ENCODE measurements at regions not wholly inside any gene's neighbourhood (a gene's known extent, or its start where the extent isn't known, plus 50 kb on each side); places are given as distances from the start of the nearest gene placed in this dataset.

- ATAC-seq = no peak
- DNase-seq (ENCODE audit: low read depth, low spot score) = no peak
- in situ Hi-C loops (cut with HindIII; ENCODE audit: low pct_unique_long_range_greater_than_20kb, low sequenced_read_pairs) (no loop called here), intact Hi-C loops (cut with micrococcal nuclease; ENCODE audit: unreplicated experiment) (no loop called here)
- H3K27ac ChIP-seq (ENCODE audit: low read length) = no peak overlapping the region
- CTCF ChIA-PET = no interaction called here
- no peaks in the 10 kb centered on the region for H3K4me1 ChIP-seq (ENCODE audit: control insufficient read depth, insufficient read depth, low read length)
- no peaks in the 10 kb centered on the region for H3K27me3 ChIP-seq (ENCODE audit: control insufficient read depth, insufficient read depth, low read length)
- no peak overlapping the region for H3K4me3 ChIP-seq (ENCODE audit: low read depth in 2 of 2, low read length in 2 of 2)
- TF ChIP-seq POLR2AphosphoS5 (IDR thresholded peaks at IDR 0.05; ENCODE audit: low read depth, low read length) (no peak), TCF7L2 (IDR thresholded peaks at IDR 0.05; ENCODE audit: low read depth, low read length) (no peak), SIN3A (IDR thresholded peaks at IDR 0.05; ENCODE audit: borderline replicate concordance, insufficient read depth, low read depth, low read length) (no peak), REST (IDR thresholded peaks at IDR 0.05; ENCODE audit: insufficient read depth in 1 of 2, low read depth in 2 of 2, low read length in 1 of 2) (no peak)
- TF ChIP-seq, protein P1, sequence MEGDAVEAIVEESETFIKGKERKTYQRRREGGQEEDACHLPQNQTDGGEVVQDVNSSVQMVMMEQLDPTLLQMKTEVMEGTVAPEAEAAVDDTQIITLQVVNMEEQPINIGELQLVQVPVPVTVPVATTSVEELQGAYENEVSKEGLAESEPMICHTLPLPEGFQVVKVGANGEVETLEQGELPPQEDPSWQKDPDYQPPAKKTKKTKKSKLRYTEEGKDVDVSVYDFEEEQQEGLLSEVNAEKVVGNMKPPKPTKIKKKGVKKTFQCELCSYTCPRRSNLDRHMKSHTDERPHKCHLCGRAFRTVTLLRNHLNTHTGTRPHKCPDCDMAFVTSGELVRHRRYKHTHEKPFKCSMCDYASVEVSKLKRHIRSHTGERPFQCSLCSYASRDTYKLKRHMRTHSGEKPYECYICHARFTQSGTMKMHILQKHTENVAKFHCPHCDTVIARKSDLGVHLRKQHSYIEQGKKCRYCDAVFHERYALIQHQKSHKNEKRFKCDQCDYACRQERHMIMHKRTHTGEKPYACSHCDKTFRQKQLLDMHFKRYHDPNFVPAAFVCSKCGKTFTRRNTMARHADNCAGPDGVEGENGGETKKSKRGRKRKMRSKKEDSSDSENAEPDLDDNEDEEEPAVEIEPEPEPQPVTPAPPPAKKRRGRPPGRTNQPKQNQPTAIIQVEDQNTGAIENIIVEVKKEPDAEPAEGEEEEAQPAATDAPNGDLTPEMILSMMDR (IDR thresholded peaks at IDR 0.05) = no peak
- POLR2A ChIA-PET = no interaction called here
- H3K36me3 ChIP-seq (ENCODE audit: control insufficient read depth, insufficient read depth, low read length) = no peaks in the 10 kb centered on the region
- BruUV-seq (replicated peaks) = no TSS peak
- H3K9me3 ChIP-seq (ENCODE audit: control insufficient read depth, insufficient read depth, low read depth, low read length) = no peaks in the 10 kb centered on the region
Observed at GRCh38 chr5:91494447-91494996, 111.4 kb upstream of the ARRDC3 start.

GRCh38 chr5:91493086-91493485 is 110.0 kb upstream of the ARRDC3 start:
- ATAC-seq (no peak), DNase-seq (ENCODE audit: low read depth, low spot score) (no peak)
- intact Hi-C loops (cut with micrococcal nuclease; ENCODE audit: unreplicated experiment) (no loop called here), in situ Hi-C loops (cut with HindIII; ENCODE audit: low pct_unique_long_range_greater_than_20kb, low sequenced_read_pairs) (no loop called here)
- H3K27me3 ChIP-seq (ENCODE audit: control insufficient read depth, insufficient read depth, low read length) = no peaks in the 10 kb centered on the region
- ChIA-PET CTCF (no interaction called here), POLR2A (no interaction called here)
- H3K4me1 ChIP-seq (ENCODE audit: control insufficient read depth, insufficient read depth, low read length) = no peaks in the 10 kb centered on the region
- no peaks in the 10 kb centered on the region for H3K36me3 ChIP-seq (ENCODE audit: control insufficient read depth, insufficient read depth, low read length)
- H3K4me3 ChIP-seq (ENCODE audit: low read depth in 2 of 2, low read length in 2 of 2) = no peak overlapping the region
- H3K9me3 ChIP-seq (ENCODE audit: control insufficient read depth, insufficient read depth, low read depth, low read length) = no peaks in the 10 kb centered on the region
- no peak overlapping the region for H3K27ac ChIP-seq (ENCODE audit: low read length)
- BruUV-seq (replicated peaks) = no TSS peak
- no peak for TF ChIP-seq POLR2AphosphoS5 (IDR thresholded peaks at IDR 0.05; ENCODE audit: low read depth, low read length)
- TF ChIP-seq REST (IDR thresholded peaks at IDR 0.05; ENCODE audit: insufficient read depth in 1 of 2, low read depth in 2 of 2, low read length in 1 of 2) = no peak
- TF ChIP-seq TCF7L2 (IDR thresholded peaks at IDR 0.05; ENCODE audit: low read depth, low read length) = no peak
- TF ChIP-seq, protein P1 (IDR thresholded peaks at IDR 0.05) = no peak
- no peak for TF ChIP-seq SIN3A (IDR thresholded peaks at IDR 0.05; ENCODE audit: borderline replicate concordance, insufficient read depth, low read depth, low read length)
